NT2/D1 (cell line): ENCODE measurements at regions not wholly inside any gene's neighbourhood (a gene's known extent, or its start where the extent isn't known, plus 50 kb on each side); places are given as distances from the start of the nearest gene placed in this dataset.

Experiments used
- SUZ12 ChIP-seq: IDR thresholded peaks from 2 replicates; pipeline ENCODE4 v1.6.1; 2011; ENCODE audit not compliant: insufficient read length, insufficient read depth; ENCODE audit errors: extremely low read depth
- YY1 ChIP-seq: IDR thresholded peaks from 2 replicates; pipeline ENCODE4 v1.6.1; 2011; ENCODE audit not compliant: insufficient read length, insufficient read depth
- ZNF274 ChIP-seq: IDR thresholded peaks from 2 replicates; pipeline ENCODE4 v1.6.1; 2011; ENCODE audit warnings: mild to moderate bottlenecking, low read depth, low read length

- no peak for TF ChIP-seq YY1
- no peak for TF ChIP-seq ZNF274
- no peak for TF ChIP-seq SUZ12
Measured at GRCh38 chr20:11168026-11168425, 494.2 kb upstream of the JAG1 start.
